Muscle of back (tissue), 3 donors: ENCODE measurements at regions not wholly inside any gene's neighbourhood (a gene's known extent, or its start where the extent isn't known, plus 50 kb on each side); places are given as distances from the start of the nearest gene placed in this dataset.

ENCODE experiments used
- DNase-seq, 3 donors: peaks; one replicate each; pipeline versions ENCODE4 v3.0.0 to v3.0.0-alpha.2; 2013

- DNase-seq = no peak
These were observed 143.9 kb upstream of the NOX3 start for GRCh38 chr6:155599561-155599960.

GRCh38 chr6:155599160-155599559, 143.5 kb upstream of the NOX3 start:
- no peak for DNase-seq

- DNase-seq = no peak
These were observed 139.6 kb upstream of the NOX3 start for GRCh38 chr6:155595284-155595683.

- no peak for DNase-seq
These were observed 136.1 kb upstream of the NOX3 start for GRCh38 chr6:155591741-155592140.

GRCh38 chr6:155589190-155589589, 133.6 kb upstream of the NOX3 start:
- DNase-seq = no peak

- DNase-seq = no peak
These were observed 132.2 kb upstream of the NOX3 start for GRCh38 chr6:155587817-155588216.

- DNase-seq = no peak
These were observed 130.5 kb upstream of the NOX3 start for GRCh38 chr6:155586090-155586489.

- DNase-seq = no peak
These were observed 128.4 kb upstream of the NOX3 start for GRCh38 chr6:155584006-155584405.

- no peak for DNase-seq
These were observed 126.7 kb upstream of the NOX3 start for GRCh38 chr6:155582016-155582991.

GRCh38 chr6:155580904-155581303, 125.3 kb upstream of the NOX3 start:
- DNase-seq = peak in 1 of 3 donors; percentile 5

- no peak for DNase-seq
These were observed 122.6 kb upstream of the NOX3 start for GRCh38 chr6:155578251-155578650.

GRCh38 chr6:155561966-155562364, 106.3 kb upstream of the NOX3 start:
- DNase-seq = no peak

- peak in 2 of 3 donors; percentile 19 to 30 for DNase-seq
These were observed 105.8 kb upstream of the NOX3 start for GRCh38 chr6:155561257-155561965.

GRCh38 chr6:155549928-155550327, 94.3 kb upstream of the NOX3 start:
- DNase-seq = no peak

- no peak for DNase-seq
These were observed 93.6 kb upstream of the NOX3 start for GRCh38 chr6:155549028-155549798.

GRCh38 chr6:155548576-155548975, 92.9 kb upstream of the NOX3 start:
- DNase-seq = no peak

GRCh38 chr6:155544677-155545076, 89.0 kb upstream of the NOX3 start:
- DNase-seq = no peak

- no peak for DNase-seq
These were observed 87.7 kb upstream of the NOX3 start for GRCh38 chr6:155543166-155543847.

GRCh38 chr6:155542036-155542435, 86.4 kb upstream of the NOX3 start:
- no peak for DNase-seq

- DNase-seq = no peak
These were observed 83.2 kb upstream of the NOX3 start for GRCh38 chr6:155538708-155539390.

- DNase-seq = no peak
These were observed 79.0 kb upstream of the NOX3 start for GRCh38 chr6:155534678-155535077.
